ENCODE measurements at regions not wholly inside any gene's neighbourhood (a gene's known extent, or its start where the extent isn't known, plus 50 kb on each side); places are given as distances from the start of the nearest gene placed in this dataset.
A peak's percentile ranks its signal among the peaks of the same experiment; 100 is the strongest.

DNA sequence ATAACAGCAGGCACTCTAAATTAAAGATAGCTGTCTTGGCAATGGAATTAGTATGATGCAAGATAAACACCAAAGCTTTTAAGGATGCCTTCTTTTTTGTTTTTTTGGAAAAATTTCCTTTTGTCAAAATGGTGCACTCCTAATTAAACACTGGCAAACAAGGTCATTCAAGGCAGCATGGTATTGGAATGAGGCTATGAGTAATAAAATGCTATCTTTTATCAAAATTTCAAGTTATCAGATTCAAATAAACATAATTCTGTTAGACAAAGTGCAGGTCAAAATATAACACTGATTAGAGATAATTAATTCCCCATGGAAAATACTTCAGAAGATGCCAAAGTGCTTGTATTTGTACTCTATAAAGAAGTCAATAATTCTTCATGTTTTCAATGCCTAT, 514.1 kb downstream of the TENT5A start:
- DNase-seq, result no peak
- Mint-ChIP-seq H3K4me3 (no peak overlapping the region), H3K27me3 (ENCODE audit: insufficient read depth) (no peaks in the 10 kb centered on the region), H3K9me3 (no peaks in the 10 kb centered on the region), H3K27ac (no peak overlapping the region), H3K36me3 (ENCODE audit: low read depth) (no peaks in the 10 kb centered on the region), H3K4me1 (ENCODE audit: low read depth) (peaks cover 56% of the 10 kb centered on the region)
- TF ChIP-seq, protein P1, sequence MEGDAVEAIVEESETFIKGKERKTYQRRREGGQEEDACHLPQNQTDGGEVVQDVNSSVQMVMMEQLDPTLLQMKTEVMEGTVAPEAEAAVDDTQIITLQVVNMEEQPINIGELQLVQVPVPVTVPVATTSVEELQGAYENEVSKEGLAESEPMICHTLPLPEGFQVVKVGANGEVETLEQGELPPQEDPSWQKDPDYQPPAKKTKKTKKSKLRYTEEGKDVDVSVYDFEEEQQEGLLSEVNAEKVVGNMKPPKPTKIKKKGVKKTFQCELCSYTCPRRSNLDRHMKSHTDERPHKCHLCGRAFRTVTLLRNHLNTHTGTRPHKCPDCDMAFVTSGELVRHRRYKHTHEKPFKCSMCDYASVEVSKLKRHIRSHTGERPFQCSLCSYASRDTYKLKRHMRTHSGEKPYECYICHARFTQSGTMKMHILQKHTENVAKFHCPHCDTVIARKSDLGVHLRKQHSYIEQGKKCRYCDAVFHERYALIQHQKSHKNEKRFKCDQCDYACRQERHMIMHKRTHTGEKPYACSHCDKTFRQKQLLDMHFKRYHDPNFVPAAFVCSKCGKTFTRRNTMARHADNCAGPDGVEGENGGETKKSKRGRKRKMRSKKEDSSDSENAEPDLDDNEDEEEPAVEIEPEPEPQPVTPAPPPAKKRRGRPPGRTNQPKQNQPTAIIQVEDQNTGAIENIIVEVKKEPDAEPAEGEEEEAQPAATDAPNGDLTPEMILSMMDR (IDR thresholded peaks at IDR 0.05), result no peak

DNA sequence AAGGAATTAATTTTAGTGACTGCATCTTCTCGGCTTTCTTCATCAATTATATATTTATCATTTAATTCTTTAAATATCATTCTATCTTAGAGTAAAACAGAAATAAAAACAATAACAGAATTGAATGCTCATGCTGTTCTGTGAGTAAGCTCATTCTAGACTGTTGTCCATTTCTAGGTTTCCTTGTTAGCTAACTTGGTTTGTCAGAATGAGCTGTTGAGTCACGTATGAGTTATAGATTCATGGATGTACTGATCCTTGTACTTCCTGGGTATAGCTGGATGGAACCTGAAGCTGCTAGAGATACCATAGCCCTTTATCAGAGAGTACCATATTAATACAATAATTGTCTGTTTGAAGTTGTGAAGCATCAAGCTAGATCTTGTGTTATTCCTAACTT, 515.3 kb downstream of the TENT5A start:
- H3K36me3 Mint-ChIP-seq (ENCODE audit: low read depth), result no peaks in the 10 kb centered on the region
- no peaks in the 10 kb centered on the region for H3K27me3 Mint-ChIP-seq (ENCODE audit: insufficient read depth)
- peaks cover 44% of the 10 kb centered on the region for H3K4me1 Mint-ChIP-seq (ENCODE audit: low read depth)
- H3K4me3 Mint-ChIP-seq, result no peak overlapping the region
- no peak overlapping the region for H3K27ac Mint-ChIP-seq
- TF ChIP-seq, protein P1 (IDR thresholded peaks at IDR 0.05), result no peak
- no peaks in the 10 kb centered on the region for H3K9me3 Mint-ChIP-seq
- DNase-seq, result no peak

DNA sequence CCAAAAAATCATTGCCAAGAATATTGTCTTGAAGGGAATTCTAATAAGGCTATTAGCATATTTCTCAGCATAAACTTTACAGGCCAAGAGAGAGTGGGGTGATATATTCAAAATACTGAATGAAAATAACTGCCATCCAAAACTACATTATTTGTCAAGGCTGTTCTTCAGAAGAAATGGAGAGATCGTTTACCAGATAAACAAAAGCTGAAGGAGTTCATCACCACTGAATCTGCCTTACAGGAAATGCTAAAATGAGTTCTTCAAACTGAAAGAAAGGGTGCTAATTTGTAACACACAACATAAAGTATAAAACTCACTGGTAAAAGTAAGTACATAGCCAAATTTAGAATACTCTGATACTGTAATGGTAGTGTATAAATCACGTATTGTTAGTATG, 517.0 kb downstream of the TENT5A start:
- DNase-seq, result no peak
- Mint-ChIP-seq H3K9me3 (no peaks in the 10 kb centered on the region), H3K36me3 (ENCODE audit: low read depth) (no peaks in the 10 kb centered on the region), H3K4me1 (ENCODE audit: low read depth) (peaks cover 27% of the 10 kb centered on the region), H3K27ac (no peak overlapping the region), H3K27me3 (ENCODE audit: insufficient read depth) (no peaks in the 10 kb centered on the region), H3K4me3 (no peak overlapping the region)
- TF ChIP-seq, protein P1 (IDR thresholded peaks at IDR 0.05), result no peak

DNA sequence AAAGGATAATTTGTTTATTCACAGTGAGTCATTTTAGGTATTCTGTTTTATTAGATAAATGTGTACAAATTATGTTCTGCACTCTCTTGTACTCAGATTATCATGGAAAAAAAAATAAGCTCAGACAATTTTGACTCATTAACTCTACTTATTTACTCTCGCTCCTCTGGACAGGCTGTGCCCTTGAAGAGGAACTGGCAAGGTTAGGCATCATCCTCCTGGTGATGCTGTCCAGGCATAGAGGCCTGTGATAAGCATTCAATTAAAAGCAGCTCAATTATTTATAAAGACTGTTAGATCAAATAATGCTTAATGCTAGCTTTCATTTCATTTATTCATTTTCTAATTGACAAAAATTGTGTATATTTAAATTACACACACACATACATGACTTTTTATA, 518.5 kb downstream of the TENT5A start:
- Mint-ChIP-seq H3K27ac (no peak overlapping the region), H3K36me3 (ENCODE audit: low read depth) (no peaks in the 10 kb centered on the region), H3K4me3 (no peak overlapping the region), H3K27me3 (ENCODE audit: insufficient read depth) (no peaks in the 10 kb centered on the region), H3K4me1 (ENCODE audit: low read depth) (peaks cover 31% of the 10 kb centered on the region), H3K9me3 (no peaks in the 10 kb centered on the region)
- DNase-seq, result no peak
- TF ChIP-seq, protein P1 (IDR thresholded peaks at IDR 0.05), result no peak

DNA sequence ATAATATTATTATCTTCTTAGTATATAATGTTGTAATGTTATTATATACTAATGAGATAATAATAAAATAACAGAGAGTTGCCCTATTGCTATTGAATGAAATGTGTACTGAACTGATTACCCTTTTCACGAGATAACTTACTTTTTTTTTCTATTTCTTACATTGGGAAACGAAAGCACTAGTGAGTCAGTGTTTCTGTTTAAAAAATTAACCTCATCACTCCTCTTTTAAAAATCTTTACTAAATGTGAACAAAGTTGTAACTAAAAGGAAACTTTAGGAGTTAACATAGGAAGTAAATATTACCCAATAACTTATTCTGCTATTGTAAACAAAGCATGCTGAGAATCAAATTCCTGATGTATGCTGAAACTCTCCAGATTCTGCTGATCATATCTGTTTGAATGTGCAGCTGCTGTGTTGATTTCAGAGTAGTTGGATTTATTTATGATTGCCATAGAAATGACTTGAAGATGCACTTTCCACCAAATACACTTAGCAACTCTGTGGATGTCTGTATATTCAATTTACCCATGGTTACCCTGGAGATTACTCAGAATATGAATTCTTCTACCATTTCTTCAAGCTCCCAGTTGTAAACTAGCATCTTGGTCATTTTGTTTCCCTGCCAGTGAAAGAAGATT, 523.4 kb downstream of the TENT5A start:
- H3K4me1 Mint-ChIP-seq (ENCODE audit: low read depth), result peaks cover 9% of the 10 kb centered on the region
- H3K4me3 Mint-ChIP-seq, result peak overlapping the region; percentile 64
- H3K27ac Mint-ChIP-seq, result peak overlapping the region; percentile 79
- H3K36me3 Mint-ChIP-seq (ENCODE audit: low read depth), result no peaks in the 10 kb centered on the region
- no peaks in the 10 kb centered on the region for H3K9me3 Mint-ChIP-seq
- TF ChIP-seq, protein P1 (IDR thresholded peaks at IDR 0.05), result no peak
- DNase-seq, result peak; percentile 68
- H3K27me3 Mint-ChIP-seq (ENCODE audit: insufficient read depth), result no peaks in the 10 kb centered on the region

DNA sequence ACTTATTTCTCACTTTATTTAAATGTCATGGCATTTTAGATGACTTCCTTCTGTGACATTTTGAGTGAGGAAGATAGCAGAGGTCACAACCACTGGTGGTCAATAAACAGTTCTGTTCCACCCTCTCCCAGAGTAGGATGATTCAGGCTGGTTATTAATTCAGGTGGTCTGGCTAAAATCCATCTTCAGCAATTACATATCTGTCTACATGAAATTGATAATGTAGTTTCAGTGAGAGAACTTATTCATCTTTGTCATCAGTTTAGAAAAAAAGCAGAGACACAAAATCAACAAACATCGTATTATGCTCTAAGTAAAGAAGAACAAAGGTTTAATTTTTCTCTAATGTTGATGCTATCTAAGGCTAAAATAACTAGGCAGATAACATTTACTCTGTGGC, 525.5 kb downstream of the TENT5A start:
- DNase-seq, result no peak
- TF ChIP-seq, protein P1 (IDR thresholded peaks at IDR 0.05), result no peak
- no peak overlapping the region for H3K27ac Mint-ChIP-seq
- H3K36me3 Mint-ChIP-seq (ENCODE audit: low read depth), result no peaks in the 10 kb centered on the region
- no peaks in the 10 kb centered on the region for H3K27me3 Mint-ChIP-seq (ENCODE audit: insufficient read depth)
- no peak overlapping the region for H3K4me3 Mint-ChIP-seq
- H3K9me3 Mint-ChIP-seq, result no peaks in the 10 kb centered on the region
- H3K4me1 Mint-ChIP-seq (ENCODE audit: low read depth), result peaks cover 15% of the 10 kb centered on the region
